ENCODE measurements at regions not wholly inside any gene's neighbourhood (a gene's known extent, or its start where the extent isn't known, plus 50 kb on each side); places are given as distances from the start of the nearest gene placed in this dataset.

DNA sequence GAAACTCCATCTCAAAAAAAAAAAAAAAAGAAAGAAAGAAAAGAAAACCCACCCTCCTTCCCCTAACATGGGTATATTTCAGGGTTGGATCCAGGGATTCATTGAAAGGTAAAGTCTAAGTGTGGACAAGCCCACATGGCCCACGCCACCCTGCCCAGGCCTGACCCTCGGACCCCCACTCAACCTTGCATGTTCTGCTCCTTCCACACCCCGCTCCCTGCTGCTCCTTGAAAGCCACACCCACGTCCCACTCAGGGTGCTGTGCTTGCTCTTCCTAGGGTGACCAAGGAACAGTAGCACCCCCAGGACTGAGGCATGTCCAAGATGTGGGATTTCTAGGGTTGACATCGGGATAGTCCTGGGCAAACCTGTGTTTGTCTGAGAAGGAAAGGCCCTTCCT lies 172.7 kb upstream of the MYCN start:
- Mint-ChIP-seq H3K27ac (ENCODE audit: unreplicated experiment) (no peak overlapping the region), H3K36me3 (ENCODE audit: low read depth, unreplicated experiment) (no peaks in the 10 kb centered on the region), H3K4me1 (ENCODE audit: low read depth, unreplicated experiment) (peaks cover 7% of the 10 kb centered on the region), H3K27me3 (ENCODE audit: low read depth, unreplicated experiment) (peaks cover 27% of the 10 kb centered on the region), H3K9me3 (ENCODE audit: unreplicated experiment) (peaks cover 2% of the 10 kb centered on the region), H3K4me3 (ENCODE audit: unreplicated experiment) (no peak overlapping the region)
- H3K9ac ChIP-seq (ENCODE audit: low read length), result no peak overlapping the region
- TF ChIP-seq CTCF (IDR thresholded peaks at IDR 0.05; ENCODE audit: insufficient read depth, low read depth, low read length) (no peak), EZH2 (IDR thresholded peaks at IDR 0.05; ENCODE audit: insufficient read depth, low read length) (no peak)
- DNase-seq (ENCODE audit: low read depth), result no peak
- no peaks in the 10 kb centered on the region for H3K36me3 ChIP-seq (ENCODE audit: insufficient read depth, low read length)
- no peak overlapping the region for H3K4me2 ChIP-seq (ENCODE audit: low read length)
- H4K20me1 ChIP-seq (ENCODE audit: insufficient read depth, low read length), result no peaks in the 10 kb centered on the region
- no peaks in the 10 kb centered on the region for H3K9me3 ChIP-seq (ENCODE audit: insufficient read depth, low read depth, low read length)
- no peaks in the 10 kb centered on the region for H3K79me2 ChIP-seq (ENCODE audit: insufficient read depth, low read length)
- no peak for FAIRE-seq
- H3K4me1 ChIP-seq (ENCODE audit: insufficient read depth, low read length), result no peaks in the 10 kb centered on the region
- no peaks in the 10 kb centered on the region for H3K27me3 ChIP-seq (ENCODE audit: insufficient read depth, low read length)
- H2AFZ ChIP-seq (ENCODE audit: low read depth, low read length), result no peak overlapping the region
- no peak overlapping the region for H3K4me3 ChIP-seq (ENCODE audit: insufficient read depth, low read depth, low read length)
- no peak overlapping the region for H3K27ac ChIP-seq (ENCODE audit: low read depth, low read length)

DNA sequence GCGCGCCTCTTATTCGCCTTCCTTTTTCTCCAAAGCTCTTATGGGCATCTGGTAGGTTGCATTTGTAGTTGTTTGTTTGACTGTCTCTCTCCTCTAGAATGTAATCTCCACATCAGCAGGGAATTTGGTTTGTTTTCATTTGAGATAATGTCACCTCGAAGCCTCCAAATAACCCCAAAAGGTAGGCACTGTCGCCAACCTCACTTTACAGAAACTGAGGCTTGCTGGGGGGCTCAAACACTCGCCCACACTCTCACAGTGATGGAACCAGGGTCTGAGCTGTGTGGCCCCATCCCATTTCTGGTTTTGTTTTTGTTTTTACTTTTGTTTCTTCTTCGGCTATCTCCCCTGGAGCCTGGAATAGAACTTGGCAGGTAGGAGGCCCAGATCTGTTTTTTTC lies 172.2 kb upstream of the MYCN start:
- Mint-ChIP-seq H3K4me1 (ENCODE audit: low read depth, unreplicated experiment) (peaks cover 5% of the 10 kb centered on the region), H3K4me3 (ENCODE audit: unreplicated experiment) (no peak overlapping the region), H3K36me3 (ENCODE audit: low read depth, unreplicated experiment) (no peaks in the 10 kb centered on the region), H3K9me3 (ENCODE audit: unreplicated experiment) (no peaks in the 10 kb centered on the region), H3K27me3 (ENCODE audit: low read depth, unreplicated experiment) (peaks cover 31% of the 10 kb centered on the region), H3K27ac (ENCODE audit: unreplicated experiment) (no peak overlapping the region)
- Histone ChIP-seq H3K9ac (ENCODE audit: low read length) (no peak overlapping the region), H4K20me1 (ENCODE audit: insufficient read depth, low read length) (no peaks in the 10 kb centered on the region), H3K36me3 (ENCODE audit: insufficient read depth, low read length) (no peaks in the 10 kb centered on the region), H3K27me3 (ENCODE audit: insufficient read depth, low read length) (no peaks in the 10 kb centered on the region), H3K4me2 (ENCODE audit: low read length) (no peak overlapping the region), H3K9me3 (ENCODE audit: insufficient read depth, low read depth, low read length) (no peaks in the 10 kb centered on the region), H2AFZ (ENCODE audit: low read depth, low read length) (no peak overlapping the region), H3K27ac (ENCODE audit: low read depth, low read length) (no peak overlapping the region), H3K4me1 (ENCODE audit: insufficient read depth, low read length) (no peaks in the 10 kb centered on the region), H3K79me2 (ENCODE audit: insufficient read depth, low read length) (no peaks in the 10 kb centered on the region), H3K4me3 (ENCODE audit: insufficient read depth, low read depth, low read length) (no peak overlapping the region)
- FAIRE-seq (no peak), DNase-seq (ENCODE audit: low read depth) (no peak)
- TF ChIP-seq CTCF (IDR thresholded peaks at IDR 0.05; ENCODE audit: insufficient read depth, low read depth, low read length) (no peak), EZH2 (IDR thresholded peaks at IDR 0.05; ENCODE audit: insufficient read depth, low read length) (no peak)

DNA sequence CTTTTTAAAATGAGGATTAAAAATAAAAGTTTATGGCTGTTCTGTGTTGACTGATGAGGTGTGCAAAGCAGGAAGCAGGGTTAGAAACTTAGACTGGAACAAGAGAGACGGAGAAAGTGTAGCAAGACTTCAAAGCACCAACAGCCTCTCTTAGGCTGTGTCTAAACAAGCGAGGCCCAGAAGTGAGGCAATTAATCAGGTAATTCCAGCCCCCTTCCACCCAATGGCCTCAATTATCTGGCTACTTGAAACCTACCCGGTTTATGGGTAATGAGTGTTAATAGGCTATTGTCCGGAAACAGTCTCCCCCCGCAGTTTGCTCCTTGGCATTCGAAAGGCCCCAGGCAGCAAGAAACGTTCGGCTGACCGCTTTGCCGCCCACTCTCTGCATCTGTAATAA lies 171.7 kb upstream of the MYCN start:
- no peaks in the 10 kb centered on the region for H3K9me3 Mint-ChIP-seq (ENCODE audit: unreplicated experiment)

More for the DNA sequence above, 171.7 kb upstream of the MYCN start:
- FAIRE-seq, result no peak
- Mint-ChIP-seq H3K27ac (ENCODE audit: unreplicated experiment) (no peak overlapping the region), H3K4me1 (ENCODE audit: low read depth, unreplicated experiment) (peaks cover 3% of the 10 kb centered on the region), H3K4me3 (ENCODE audit: unreplicated experiment) (no peak overlapping the region), H3K36me3 (ENCODE audit: low read depth, unreplicated experiment) (no peaks in the 10 kb centered on the region), H3K27me3 (ENCODE audit: low read depth, unreplicated experiment) (peaks cover 31% of the 10 kb centered on the region)
- no peak for DNase-seq (ENCODE audit: low read depth)
- H3K27me3 ChIP-seq (ENCODE audit: insufficient read depth, low read length), result no peaks in the 10 kb centered on the region
- H3K9me3 ChIP-seq (ENCODE audit: insufficient read depth, low read depth, low read length), result no peaks in the 10 kb centered on the region
- H3K27ac ChIP-seq (ENCODE audit: low read depth, low read length), result no peak overlapping the region
- no peaks in the 10 kb centered on the region for H4K20me1 ChIP-seq (ENCODE audit: insufficient read depth, low read length)
- H3K4me3 ChIP-seq (ENCODE audit: insufficient read depth, low read depth, low read length), result no peak overlapping the region
- no peaks in the 10 kb centered on the region for H3K36me3 ChIP-seq (ENCODE audit: insufficient read depth, low read length)
- H3K79me2 ChIP-seq (ENCODE audit: insufficient read depth, low read length), result no peaks in the 10 kb centered on the region
- no peak overlapping the region for H2AFZ ChIP-seq (ENCODE audit: low read depth, low read length)
- no peak overlapping the region for H3K4me2 ChIP-seq (ENCODE audit: low read length)
- TF ChIP-seq EZH2 (IDR thresholded peaks at IDR 0.05; ENCODE audit: insufficient read depth, low read length), result no peak
- TF ChIP-seq CTCF (IDR thresholded peaks at IDR 0.05; ENCODE audit: insufficient read depth, low read depth, low read length), result no peak
- no peaks in the 10 kb centered on the region for H3K4me1 ChIP-seq (ENCODE audit: insufficient read depth, low read length)
- H3K9ac ChIP-seq (ENCODE audit: low read length), result no peak overlapping the region

Data from astrocyte (in vitro differentiated cells and primary cell).